Endothelial cell of umbilical vein (primary cell): ENCODE measurements at regions not wholly inside any gene's neighbourhood (a gene's known extent, or its start where the extent isn't known, plus 50 kb on each side); places are given as distances from the start of the nearest gene placed in this dataset.

Experiments
- CTCF ChIP-seq, 2 donors: IDR thresholded peaks; 1 replicate in 1 of 2; 2 replicates in 1 of 2; pipeline ENCODE4 v1.5.1; 2011; ENCODE audit warnings: low read length in 2 of 2, mild to moderate bottlenecking in 2 of 2, moderate library complexity in 2 of 2, control low read depth in 1 of 2, inconsistent platforms in 1 of 2, low read depth in 1 of 2; ENCODE audit not compliant: insufficient read depth in 1 of 2; ENCODE audit errors: extremely low read depth in 1 of 2
- EZH2 ChIP-seq: IDR thresholded peaks from 2 replicates; pipeline ENCODE4 v1.6.1; 2012; ENCODE audit warnings: borderline replicate concordance, low read depth, mild to moderate bottlenecking, moderate library complexity, low read length, inconsistent platforms; ENCODE audit not compliant: severe bottlenecking
- POLR2A ChIP-seq: IDR thresholded peaks from 2 replicates; pipeline ENCODE4 v1.6.1; 2012; ENCODE audit warnings: low read depth, mild to moderate bottlenecking, control low read depth, low read length

GRCh38 chr6:81049425-81050042 lies 702.9 kb downstream of the TENT5A start:
- TF ChIP-seq CTCF (IDR thresholded peaks at IDR 0.05; ENCODE audit: extremely low read depth in 1 of 2, insufficient read depth in 1 of 2, low read depth in 1 of 2, low read length in 2 of 2) (no peak), EZH2 (no peak), POLR2A (no peak)
